H9 (cell line): ENCODE measurements at regions not wholly inside any gene's neighbourhood (a gene's known extent, or its start where the extent isn't known, plus 50 kb on each side); places are given as distances from the start of the nearest gene placed in this dataset.

Experiments
- DNase-seq: peaks from one replicate; pipeline ENCODE4 v3.0.0-alpha.2; 2017
- H2AFZ ChIP-seq: one replicate; pipeline ENCODE4 v1.6.1; 2013; ENCODE audit warnings: mild to moderate bottlenecking, low read length, control low read depth, moderate library complexity
- H2AK5ac ChIP-seq: 2 replicates; pipeline ENCODE4 v1.6.1; 2013; ENCODE audit warnings: low read length, control low read depth, mixed read lengths; ENCODE audit not compliant: insufficient read length
- H2BK120ac ChIP-seq: one replicate; pipeline ENCODE4 v1.6.1; 2013; ENCODE audit warnings: low read depth, mild to moderate bottlenecking, low read length, control low read depth, inconsistent platforms; ENCODE audit not compliant: poor library complexity, severe bottlenecking
- H2BK12ac ChIP-seq: 2 replicates; pipeline ENCODE4 v1.6.1; 2013; ENCODE audit warnings: low read length, control low read depth, mixed read lengths, low read depth; ENCODE audit not compliant: insufficient read length
- H2BK15ac ChIP-seq: 2 replicates; pipeline ENCODE4 v1.6.1; 2013; ENCODE audit warnings: low read depth, low read length, control low read depth
- H2BK20ac ChIP-seq: one replicate; pipeline ENCODE4 v1.6.1; 2013; ENCODE audit warnings: low read depth, mild to moderate bottlenecking, low read length, control low read depth, inconsistent platforms; ENCODE audit not compliant: poor library complexity, severe bottlenecking
- H2BK5ac ChIP-seq: 2 replicates; pipeline ENCODE4 v1.6.1; 2013; ENCODE audit warnings: low read length, control low read depth, mixed read lengths; ENCODE audit not compliant: insufficient read length
- H3K14ac ChIP-seq: 2 replicates; pipeline ENCODE4 v1.6.1; 2013; ENCODE audit warnings: low read length, control low read depth; ENCODE audit not compliant: insufficient read depth
- H3K18ac ChIP-seq: 2 replicates; pipeline ENCODE4 v1.6.1; 2013; ENCODE audit warnings: low read depth, mild to moderate bottlenecking, mixed read lengths, low read length, control low read depth; ENCODE audit not compliant: insufficient read length
- H3K23ac ChIP-seq: 2 replicates; pipeline ENCODE4 v1.6.1; 2013; ENCODE audit warnings: low read length, control low read depth, mixed read lengths, low read depth; ENCODE audit not compliant: insufficient read length
- H3K23me2 ChIP-seq: 2 replicates; pipeline ENCODE4 v1.6.1; 2013; ENCODE audit warnings: low read depth, mild to moderate bottlenecking, mixed read lengths, low read length, control low read depth; ENCODE audit not compliant: insufficient read length, poor library complexity, severe bottlenecking
- H3K27ac ChIP-seq: 2 replicates; pipeline ENCODE4 v1.5.1; 2013; ENCODE audit warnings: low read length, control low read depth, mixed read lengths, low read depth; ENCODE audit not compliant: insufficient read length
- H3K27me3 ChIP-seq: 2 replicates; pipeline ENCODE4 v1.6.1; 2013; ENCODE audit warnings: low read length, control low read depth, inconsistent platforms; ENCODE audit not compliant: insufficient read depth
- H3K4ac ChIP-seq: 2 replicates; pipeline ENCODE4 v1.6.1; 2013; ENCODE audit warnings: low read depth, mild to moderate bottlenecking, control low read depth, inconsistent platforms, low read length, moderate library complexity
- H3K4me1 ChIP-seq: 2 replicates; pipeline ENCODE4 v1.6.1; 2013; ENCODE audit warnings: low read length, control low read depth, inconsistent platforms; ENCODE audit not compliant: insufficient read depth
- H3K4me2 ChIP-seq: 2 replicates; pipeline ENCODE4 v1.6.1; 2013; ENCODE audit warnings: low read length, control low read depth, mixed read lengths; ENCODE audit not compliant: insufficient read length, insufficient read depth
- H3K56ac ChIP-seq: 2 replicates; pipeline ENCODE4 v1.6.1; 2013; ENCODE audit warnings: low read depth, mild to moderate bottlenecking, mixed read lengths, low read length, control low read depth; ENCODE audit not compliant: insufficient read length
- H3K79me1 ChIP-seq: 2 replicates; pipeline ENCODE4 v1.6.1; 2013; ENCODE audit warnings: low read depth, mild to moderate bottlenecking, moderate library complexity, low read length, control low read depth, inconsistent platforms; ENCODE audit not compliant: insufficient read depth, poor library complexity, severe bottlenecking
- H3K79me2 ChIP-seq: 2 replicates; pipeline ENCODE4 v1.6.1; 2013; ENCODE audit warnings: low read length, control low read depth, inconsistent platforms; ENCODE audit not compliant: insufficient read depth
- H3K9ac ChIP-seq: 2 replicates; pipeline ENCODE4 v1.6.1; 2013; ENCODE audit warnings: low read length, control low read depth, mixed read lengths; ENCODE audit not compliant: insufficient read length; ENCODE audit errors: extremely low read depth
- H3K9me3 ChIP-seq: one replicate; pipeline ENCODE4 v1.6.1; 2013; ENCODE audit warnings: low read depth, low read length, inconsistent platforms; ENCODE audit not compliant: control insufficient read depth
- H3T11ph ChIP-seq: one replicate; pipeline ENCODE4 v1.6.1; 2013; ENCODE audit warnings: mild to moderate bottlenecking, low read length, control low read depth, inconsistent platforms
- H4K20me1 ChIP-seq: one replicate; pipeline ENCODE4 v1.6.1; 2013; ENCODE audit not compliant: control insufficient read depth, insufficient read length, insufficient read depth
- H4K5ac ChIP-seq: 2 replicates; pipeline ENCODE4 v1.6.1; 2013; ENCODE audit warnings: low read depth, mild to moderate bottlenecking, mixed read lengths, low read length, control low read depth; ENCODE audit not compliant: insufficient read length
- H4K8ac ChIP-seq: replicated peaks from 2 replicates; pipeline ENCODE4 v1.6.1; 2013; ENCODE audit warnings: low read length, control low read depth, mixed read lengths, low read depth; ENCODE audit not compliant: insufficient read length
- H4K91ac ChIP-seq: 2 replicates; pipeline ENCODE4 v1.6.1; 2013; ENCODE audit warnings: low read depth, mild to moderate bottlenecking, moderate library complexity, mixed read lengths, low read length, control low read depth; ENCODE audit not compliant: insufficient read length
- H3K27ac Mint-ChIP-seq, 3 experiments: 2 replicates in 2 of 3; 3 replicates in 1 of 3; pipeline ENCODE4 v1.8.0; 2020 to 2021; ENCODE audit warnings: mixed read lengths in 3 of 3, mild to moderate bottlenecking in 1 of 3, moderate library complexity in 1 of 3
- H3K27me3 Mint-ChIP-seq: 2 replicates; pipeline ENCODE4 v1.8.0; 2021; ENCODE audit warnings: low read depth, mild to moderate bottlenecking, moderate library complexity, mixed read lengths
- H3K36me3 Mint-ChIP-seq, 3 experiments: 2 replicates in 2 of 3; 3 replicates in 1 of 3; pipeline ENCODE4 v1.8.0; 2020 to 2021; ENCODE audit warnings: low read depth in 3 of 3, mixed read lengths in 3 of 3; ENCODE audit not compliant: insufficient read depth in 1 of 3
- H3K4me1 Mint-ChIP-seq, 2 experiments: 2 replicates each; pipeline ENCODE4 v1.8.0; 2020; ENCODE audit warnings: mixed read lengths in 2 of 2
- H3K4me3 Mint-ChIP-seq, 2 experiments: 2 replicates in 1 of 2; 3 replicates in 1 of 2; pipeline ENCODE4 v1.8.0; 2020 to 2021; ENCODE audit warnings: mild to moderate bottlenecking in 2 of 2, mixed read lengths in 2 of 2, moderate library complexity in 1 of 2
- H3K9me3 Mint-ChIP-seq, 2 experiments: 2 replicates in 1 of 2; 3 replicates in 1 of 2; pipeline ENCODE4 v1.8.0; 2020; ENCODE audit warnings: mild to moderate bottlenecking in 2 of 2, mixed read lengths in 2 of 2, moderate library complexity in 1 of 2
- CTCF ChIP-seq: fragments of 200-600 bp; sonication (generic); conservative IDR thresholded peaks from 3 replicates; pipeline ENCODE4 v1.8.0; 2021; ENCODE audit warnings: antibody characterized with exemption, mild to moderate bottlenecking

GRCh38 chr13:103289681-103290080, 223.5 kb upstream of the SLC10A2 start:
- Histone ChIP-seq H3K27ac (no peak overlapping the region), H2BK15ac (no peak overlapping the region), H3T11ph (no peak overlapping the region), H3K9ac (no peak overlapping the region), H3K4me1 (no peaks in the 10 kb centered on the region), H3K4ac (no peak overlapping the region), H3K14ac (no peak overlapping the region), H2AK5ac (no peak overlapping the region), H2BK5ac (no peak overlapping the region), H3K56ac (no peak overlapping the region), H3K4me2 (no peak overlapping the region), H4K20me1 (no peaks in the 10 kb centered on the region), H2BK12ac (no peak overlapping the region), H2BK20ac (no peak overlapping the region), H3K23me2 (no peaks in the 10 kb centered on the region), H2AFZ (no peak overlapping the region), H3K9me3 (no peaks in the 10 kb centered on the region), H4K8ac (no peak overlapping the region), H3K23ac (no peak overlapping the region), H2BK120ac (no peak overlapping the region), H4K5ac (no peak overlapping the region), H3K18ac (no peak overlapping the region), H3K79me1 (no peaks in the 10 kb centered on the region), H3K79me2 (no peaks in the 10 kb centered on the region), H4K91ac (no peak overlapping the region), H3K27me3 (no peaks in the 10 kb centered on the region)
- no peaks in the 10 kb centered on the region for H3K27me3 Mint-ChIP-seq
- no peak for TF ChIP-seq CTCF
- H3K4me1 Mint-ChIP-seq = peaks cover 9 to 22% of the 10 kb centered on the region in 2 experiments
- H3K36me3 Mint-ChIP-seq = no peaks in the 10 kb centered on the region; a peak in 1 of 7 replicates
- no peak overlapping the region for H3K4me3 Mint-ChIP-seq
- no peak for DNase-seq
- no peaks in the 10 kb centered on the region; a peak in 1 of 5 replicates for H3K9me3 Mint-ChIP-seq
- no peak overlapping the region for H3K27ac Mint-ChIP-seq
